ENCODE measurements at regions not wholly inside any gene's neighbourhood (a gene's known extent, or its start where the extent isn't known, plus 50 kb on each side); places are given as distances from the start of the nearest gene placed in this dataset.

DNA sequence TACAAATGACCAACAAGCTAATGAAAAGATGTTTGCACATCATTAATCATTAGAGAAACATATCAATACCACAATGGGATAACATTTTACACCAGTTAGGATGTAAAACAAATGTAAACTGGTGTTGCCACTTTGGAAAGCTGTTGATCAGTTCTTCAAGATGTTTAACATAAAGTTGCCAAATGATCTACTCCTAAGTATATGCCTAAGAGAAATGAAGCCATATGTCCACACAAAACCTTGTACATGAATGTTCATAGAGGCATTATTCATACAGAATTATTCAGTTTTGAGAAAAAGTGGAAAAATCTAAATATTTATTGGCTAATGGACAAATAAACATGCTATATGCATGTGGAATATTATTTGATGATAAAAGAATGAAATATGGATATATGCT is 136.9 kb upstream of the KITLG start:
- TF ChIP-seq, protein P1, sequence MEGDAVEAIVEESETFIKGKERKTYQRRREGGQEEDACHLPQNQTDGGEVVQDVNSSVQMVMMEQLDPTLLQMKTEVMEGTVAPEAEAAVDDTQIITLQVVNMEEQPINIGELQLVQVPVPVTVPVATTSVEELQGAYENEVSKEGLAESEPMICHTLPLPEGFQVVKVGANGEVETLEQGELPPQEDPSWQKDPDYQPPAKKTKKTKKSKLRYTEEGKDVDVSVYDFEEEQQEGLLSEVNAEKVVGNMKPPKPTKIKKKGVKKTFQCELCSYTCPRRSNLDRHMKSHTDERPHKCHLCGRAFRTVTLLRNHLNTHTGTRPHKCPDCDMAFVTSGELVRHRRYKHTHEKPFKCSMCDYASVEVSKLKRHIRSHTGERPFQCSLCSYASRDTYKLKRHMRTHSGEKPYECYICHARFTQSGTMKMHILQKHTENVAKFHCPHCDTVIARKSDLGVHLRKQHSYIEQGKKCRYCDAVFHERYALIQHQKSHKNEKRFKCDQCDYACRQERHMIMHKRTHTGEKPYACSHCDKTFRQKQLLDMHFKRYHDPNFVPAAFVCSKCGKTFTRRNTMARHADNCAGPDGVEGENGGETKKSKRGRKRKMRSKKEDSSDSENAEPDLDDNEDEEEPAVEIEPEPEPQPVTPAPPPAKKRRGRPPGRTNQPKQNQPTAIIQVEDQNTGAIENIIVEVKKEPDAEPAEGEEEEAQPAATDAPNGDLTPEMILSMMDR (IDR thresholded peaks at IDR 0.05) = no peak
- no peak for TF ChIP-seq POLR2A (IDR thresholded peaks at IDR 0.05)
